ENCODE measurements at regions not wholly inside any gene's neighbourhood (a gene's known extent, or its start where the extent isn't known, plus 50 kb on each side); places are given as distances from the start of the nearest gene placed in this dataset.

- ATAC-seq: peak; percentile 60 to 84
- no peak for TF ChIP-seq CTCF (IDR thresholded peaks at IDR 0.05)
- Histone ChIP-seq H3K27ac (peak overlapping the region; percentile 10), H3K4me1 (peaks cover 15% of the 10 kb centered on the region), H3K36me3 (no peaks in the 10 kb centered on the region), H3K9me3 (no peaks in the 10 kb centered on the region), H3K4me3 (no peak overlapping the region), H3K27me3 (ENCODE audit: low read depth) (no peaks in the 10 kb centered on the region)
- DNase-seq: peak; percentile 51
- intact Hi-C loops (cut with DNase I): no loop called here
Measured at GRCh38 chr18:45324495-45325113, 290.7 kb upstream of the SLC14A2 start.

- DNase-seq: no peak
- no peaks in the 10 kb centered on the region for H3K9me3 ChIP-seq
- peaks cover 6% of the 10 kb centered on the region for H3K4me1 ChIP-seq
- intact Hi-C loops (cut with DNase I): no loop called here
- no peak for TF ChIP-seq CTCF (IDR thresholded peaks at IDR 0.05)
- H3K36me3 ChIP-seq: no peaks in the 10 kb centered on the region
- no peak for ATAC-seq
- peak overlapping the region; percentile 10 for H3K27ac ChIP-seq
- no peaks in the 10 kb centered on the region for H3K27me3 ChIP-seq (ENCODE audit: low read depth)
- no peak overlapping the region for H3K4me3 ChIP-seq
Measured at GRCh38 chr18:45325778-45326177, 289.5 kb upstream of the SLC14A2 start.

- no peak overlapping the region for H3K4me3 ChIP-seq
- no peak for TF ChIP-seq CTCF (IDR thresholded peaks at IDR 0.05)
- ATAC-seq: no peak
- H3K9me3 ChIP-seq: no peaks in the 10 kb centered on the region
- no peaks in the 10 kb centered on the region for H3K27me3 ChIP-seq (ENCODE audit: low read depth)
- H3K4me1 ChIP-seq: peaks cover 6% of the 10 kb centered on the region
- no peak for DNase-seq
- H3K36me3 ChIP-seq: no peaks in the 10 kb centered on the region
- intact Hi-C loops (cut with DNase I): no loop called here
- H3K27ac ChIP-seq: no peak overlapping the region
Measured at GRCh38 chr18:45326505-45326904, 288.8 kb upstream of the SLC14A2 start.

GRCh38 chr18:45328296-45328695 lies 287.0 kb upstream of the SLC14A2 start:
- Histone ChIP-seq H3K4me1 (peaks cover 6% of the 10 kb centered on the region), H3K36me3 (no peaks in the 10 kb centered on the region), H3K27ac (peak overlapping the region; percentile 37), H3K4me3 (no peak overlapping the region), H3K27me3 (ENCODE audit: low read depth) (no peaks in the 10 kb centered on the region), H3K9me3 (no peaks in the 10 kb centered on the region)
- ATAC-seq (no peak), DNase-seq (no peak)
- intact Hi-C loops (cut with DNase I): no loop called here
- TF ChIP-seq CTCF (IDR thresholded peaks at IDR 0.05): no peak

- DNase-seq: no peak
- Histone ChIP-seq H3K4me1 (peaks cover 6% of the 10 kb centered on the region), H3K36me3 (no peaks in the 10 kb centered on the region), H3K27me3 (ENCODE audit: low read depth) (no peaks in the 10 kb centered on the region), H3K9me3 (no peaks in the 10 kb centered on the region), H3K27ac (no peak overlapping the region), H3K4me3 (no peak overlapping the region)
- ATAC-seq: no peak
- no peak for TF ChIP-seq CTCF (IDR thresholded peaks at IDR 0.05)
- intact Hi-C loops (cut with DNase I): no loop called here
Measured at GRCh38 chr18:45328811-45329210, 286.5 kb upstream of the SLC14A2 start.
